ENCODE measurements at regions not wholly inside any gene's neighbourhood (a gene's known extent, or its start where the extent isn't known, plus 50 kb on each side); places are given as distances from the start of the nearest gene placed in this dataset.

DNA sequence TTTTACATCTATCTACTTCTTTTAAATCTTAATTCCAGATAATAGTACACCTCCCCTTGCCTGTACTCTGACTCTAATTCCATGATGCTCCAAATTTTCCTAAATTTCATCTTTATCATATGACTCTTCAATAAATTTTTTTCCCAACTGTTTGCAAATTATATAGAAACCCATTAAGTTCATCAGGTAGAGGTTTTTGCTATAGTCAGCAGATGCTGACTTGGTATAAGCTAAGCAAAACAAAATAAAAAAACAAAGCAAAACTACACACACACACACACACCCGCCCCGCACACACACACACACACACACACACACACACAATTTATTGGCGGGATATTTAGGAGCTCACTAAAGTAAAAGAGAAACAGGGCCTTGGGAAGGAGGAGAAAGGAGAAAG, 1047.8 kb upstream of the FAM98A start:
- Histone ChIP-seq H3K9me3 (no peaks in the 10 kb centered on the region), H3K36me3 (no peaks in the 10 kb centered on the region), H3K27me3 (no peaks in the 10 kb centered on the region), H3K4me1 (no peaks in the 10 kb centered on the region), H3K4me3 (ENCODE audit: low read depth, low read length) (no peak overlapping the region)
- no peak for DNase-seq
- TF ChIP-seq, protein P1, sequence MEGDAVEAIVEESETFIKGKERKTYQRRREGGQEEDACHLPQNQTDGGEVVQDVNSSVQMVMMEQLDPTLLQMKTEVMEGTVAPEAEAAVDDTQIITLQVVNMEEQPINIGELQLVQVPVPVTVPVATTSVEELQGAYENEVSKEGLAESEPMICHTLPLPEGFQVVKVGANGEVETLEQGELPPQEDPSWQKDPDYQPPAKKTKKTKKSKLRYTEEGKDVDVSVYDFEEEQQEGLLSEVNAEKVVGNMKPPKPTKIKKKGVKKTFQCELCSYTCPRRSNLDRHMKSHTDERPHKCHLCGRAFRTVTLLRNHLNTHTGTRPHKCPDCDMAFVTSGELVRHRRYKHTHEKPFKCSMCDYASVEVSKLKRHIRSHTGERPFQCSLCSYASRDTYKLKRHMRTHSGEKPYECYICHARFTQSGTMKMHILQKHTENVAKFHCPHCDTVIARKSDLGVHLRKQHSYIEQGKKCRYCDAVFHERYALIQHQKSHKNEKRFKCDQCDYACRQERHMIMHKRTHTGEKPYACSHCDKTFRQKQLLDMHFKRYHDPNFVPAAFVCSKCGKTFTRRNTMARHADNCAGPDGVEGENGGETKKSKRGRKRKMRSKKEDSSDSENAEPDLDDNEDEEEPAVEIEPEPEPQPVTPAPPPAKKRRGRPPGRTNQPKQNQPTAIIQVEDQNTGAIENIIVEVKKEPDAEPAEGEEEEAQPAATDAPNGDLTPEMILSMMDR (IDR thresholded peaks at IDR 0.05; ENCODE audit: low read depth, low read length): no peak

DNA sequence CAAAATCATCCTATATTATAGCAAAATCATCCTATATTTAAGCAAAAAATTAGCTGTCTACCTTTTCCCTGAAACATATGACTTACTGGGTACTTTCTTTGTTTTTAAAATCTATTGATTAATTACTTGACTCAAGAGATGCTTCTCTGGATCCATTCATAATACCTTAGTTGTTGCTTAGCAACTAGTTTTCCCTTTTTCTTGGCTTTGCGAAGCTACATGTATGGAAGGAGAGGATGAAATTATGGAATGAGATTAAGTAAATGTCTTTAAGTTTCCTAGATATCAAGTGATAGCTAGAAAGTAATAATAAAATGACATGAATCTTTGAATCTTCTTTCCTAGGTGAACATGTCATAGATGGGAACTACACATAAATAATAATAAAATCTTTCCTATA, 1033.2 kb upstream of the FAM98A start:
- no peaks in the 10 kb centered on the region for H3K4me1 ChIP-seq
- TF ChIP-seq, protein P1 (IDR thresholded peaks at IDR 0.05; ENCODE audit: low read depth, low read length): no peak
- no peak for DNase-seq
- H3K4me3 ChIP-seq (ENCODE audit: low read depth, low read length): no peak overlapping the region
- H3K9me3 ChIP-seq: no peaks in the 10 kb centered on the region
- H3K27me3 ChIP-seq: no peaks in the 10 kb centered on the region
- no peaks in the 10 kb centered on the region for H3K36me3 ChIP-seq

- no peak for DNase-seq
- no peaks in the 10 kb centered on the region for H3K9me3 ChIP-seq
- TF ChIP-seq, protein P1 (IDR thresholded peaks at IDR 0.05; ENCODE audit: low read depth, low read length): no peak
- H3K27me3 ChIP-seq: no peaks in the 10 kb centered on the region
- H3K4me1 ChIP-seq: no peaks in the 10 kb centered on the region
- no peak overlapping the region for H3K4me3 ChIP-seq (ENCODE audit: low read depth, low read length)
- no peaks in the 10 kb centered on the region for H3K36me3 ChIP-seq
These were observed 1027.9 kb upstream of the FAM98A start for GRCh38 chr2:34627003-34627402.

DNA sequence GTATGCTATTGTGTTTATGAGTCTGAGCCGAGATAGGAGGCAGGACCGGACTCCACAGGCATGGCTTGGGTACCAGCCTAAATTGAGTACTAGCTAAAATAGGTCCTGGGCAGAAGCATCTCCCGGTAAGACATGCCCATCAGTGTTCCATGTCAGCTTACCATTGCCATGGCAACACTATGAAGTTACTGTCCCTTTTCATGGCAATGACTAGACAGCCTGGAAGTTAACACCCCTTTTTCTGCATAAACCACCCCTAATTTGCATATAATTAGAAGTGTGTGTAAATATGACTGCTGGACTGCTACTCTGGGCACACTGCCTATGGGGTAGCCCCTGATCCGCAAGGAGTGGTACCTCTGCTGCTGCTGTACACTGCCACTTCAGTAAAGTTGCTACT, 1005.1 kb upstream of the FAM98A start:
- H3K27me3 ChIP-seq: no peaks in the 10 kb centered on the region
- TF ChIP-seq, protein P1 (IDR thresholded peaks at IDR 0.05; ENCODE audit: low read depth, low read length): no peak
- H3K4me1 ChIP-seq: no peaks in the 10 kb centered on the region
- no peak for DNase-seq
- no peaks in the 10 kb centered on the region for H3K36me3 ChIP-seq
- no peaks in the 10 kb centered on the region for H3K9me3 ChIP-seq
- H3K4me3 ChIP-seq (ENCODE audit: low read depth, low read length): no peak overlapping the region

- TF ChIP-seq, protein P1 (IDR thresholded peaks at IDR 0.05; ENCODE audit: low read depth, low read length): no peak
- H3K9me3 ChIP-seq: no peaks in the 10 kb centered on the region
- no peaks in the 10 kb centered on the region for H3K36me3 ChIP-seq
- DNase-seq: no peak
- no peaks in the 10 kb centered on the region for H3K4me1 ChIP-seq
- H3K27me3 ChIP-seq: no peaks in the 10 kb centered on the region
- no peak overlapping the region for H3K4me3 ChIP-seq (ENCODE audit: low read depth, low read length)
These were observed 1003.2 kb upstream of the FAM98A start for GRCh38 chr2:34602262-34602661.

GRCh38 chr2:34601561-34601960, 1002.5 kb upstream of the FAM98A start:
- DNase-seq: no peak
- Histone ChIP-seq H3K27me3 (no peaks in the 10 kb centered on the region), H3K4me1 (no peaks in the 10 kb centered on the region), H3K36me3 (no peaks in the 10 kb centered on the region), H3K4me3 (ENCODE audit: low read depth, low read length) (no peak overlapping the region), H3K9me3 (no peaks in the 10 kb centered on the region)
- TF ChIP-seq, protein P1 (IDR thresholded peaks at IDR 0.05; ENCODE audit: low read depth, low read length): no peak
